PFSK-1 (cell line): ENCODE measurements at regions not wholly inside any gene's neighbourhood (a gene's known extent, or its start where the extent isn't known, plus 50 kb on each side); places are given as distances from the start of the nearest gene placed in this dataset.

Experiments used
- FOXP2 ChIP-seq: optimal IDR thresholded peaks from 2 replicates; pipeline ENCODE3; 2011; ENCODE audit warnings: borderline replicate concordance, control low read depth, inconsistent platforms; ENCODE audit not compliant: insufficient read depth; ENCODE audit errors: extremely low read length, extremely low read depth
- REST ChIP-seq, 2 experiments: IDR thresholded peaks; 2 replicates each; pipeline versions ENCODE4 v1.6.1 to v1.8.0; 2011 to 2012; ENCODE audit warnings: low read depth in 2 of 2, low read length in 2 of 2, control low read depth in 1 of 2, inconsistent platforms in 1 of 2, mild to moderate bottlenecking in 1 of 2, moderate library complexity in 1 of 2; ENCODE audit not compliant: insufficient read depth in 1 of 2
- SIN3A ChIP-seq: IDR thresholded peaks from 2 replicates; pipeline ENCODE4 v1.6.1; 2012; ENCODE audit warnings: mild to moderate bottlenecking, low read length, moderate library complexity, borderline replicate concordance; ENCODE audit not compliant: insufficient read depth

- TF ChIP-seq SIN3A (no peak), FOXP2 (no peak), REST (IDR thresholded peaks at IDR 0.05; ENCODE audit: insufficient read depth in 1 of 2, low read depth in 2 of 2, low read length in 2 of 2) (no peak)
These were observed 156.7 kb upstream of the CCN2 start for GRCh38 chr6:132107896-132108295.
